GM18868 (cell line): ENCODE measurements at regions not wholly inside any gene's neighbourhood (a gene's known extent, or its start where the extent isn't known, plus 50 kb on each side); places are given as distances from the start of the nearest gene placed in this dataset.
"Not testable (repeated sequence)": the region's sequence is repeated elsewhere in the genome, so short reads cannot be mapped to it uniquely, and the experiment has no call there.

Experiments
- ATAC-seq: cut with Tn5 transposase; IDR thresholded peaks from one replicate; pipeline ENCODE4 v1.9.1; 2021; ENCODE audit warnings: mild to moderate bottlenecking, moderate library complexity; ENCODE audit not compliant: unreplicated experiment

DNA sequence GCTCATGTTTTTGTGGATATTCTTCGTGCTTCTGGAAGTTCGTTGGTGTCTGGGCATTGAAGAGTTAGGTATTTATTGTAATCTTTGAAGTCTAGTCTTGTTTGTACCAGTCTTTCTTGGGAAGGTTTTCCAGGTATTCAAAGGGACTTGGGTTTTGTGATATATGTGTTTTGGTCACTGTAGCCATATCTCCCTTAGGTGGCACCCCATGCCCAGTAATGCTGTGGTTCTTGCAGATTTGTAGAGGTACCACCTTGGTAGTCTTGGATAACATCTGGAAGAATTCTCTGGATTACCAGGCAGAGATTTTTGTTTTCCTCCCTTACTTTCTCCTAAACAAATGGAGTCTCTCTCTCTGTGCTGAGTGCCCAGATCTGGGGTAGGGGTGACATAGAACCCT, 184.1 kb downstream of the TEX13C start:
- no peak for ATAC-seq

DNA sequence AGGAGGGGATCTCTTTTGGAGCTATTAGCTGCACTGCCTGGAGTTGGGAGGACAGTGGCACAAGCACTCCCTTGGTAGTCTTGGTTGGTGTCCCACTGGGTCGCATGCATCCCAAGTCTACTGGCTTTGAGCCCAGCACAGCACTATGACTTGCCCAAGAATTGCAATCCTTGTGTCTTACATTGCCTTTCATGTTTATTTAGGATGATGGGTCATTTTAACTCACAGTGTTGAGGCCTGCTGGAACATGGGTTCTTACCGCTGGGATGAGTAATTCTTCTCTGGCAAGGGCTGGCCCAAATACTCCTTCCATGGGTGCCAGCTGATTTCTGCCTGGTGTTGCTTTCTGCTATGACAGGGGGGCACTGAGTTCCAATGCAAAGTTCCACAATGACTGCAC, 185.5 kb downstream of the TEX13C start:
- no peak for ATAC-seq

DNA sequence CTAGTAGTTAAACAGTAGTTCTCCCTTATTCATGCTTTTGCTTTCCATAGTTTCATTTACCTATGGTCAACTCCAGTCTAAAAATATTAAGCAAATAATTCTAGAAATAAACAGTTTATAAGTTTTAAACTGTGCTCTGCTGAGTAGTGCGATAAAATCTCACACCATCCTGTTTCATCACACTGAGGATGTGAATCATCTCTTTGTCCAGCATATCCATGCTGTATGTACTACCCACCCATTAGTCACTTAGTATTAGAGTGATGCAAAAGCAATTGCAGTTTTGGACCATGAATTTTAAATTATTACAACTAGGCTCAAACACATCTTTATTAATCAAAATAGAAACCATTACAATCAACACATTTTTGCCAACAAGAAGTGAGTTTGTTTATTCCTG, 187.4 kb downstream of the TEX13C start:
- ATAC-seq, result no peak

DNA sequence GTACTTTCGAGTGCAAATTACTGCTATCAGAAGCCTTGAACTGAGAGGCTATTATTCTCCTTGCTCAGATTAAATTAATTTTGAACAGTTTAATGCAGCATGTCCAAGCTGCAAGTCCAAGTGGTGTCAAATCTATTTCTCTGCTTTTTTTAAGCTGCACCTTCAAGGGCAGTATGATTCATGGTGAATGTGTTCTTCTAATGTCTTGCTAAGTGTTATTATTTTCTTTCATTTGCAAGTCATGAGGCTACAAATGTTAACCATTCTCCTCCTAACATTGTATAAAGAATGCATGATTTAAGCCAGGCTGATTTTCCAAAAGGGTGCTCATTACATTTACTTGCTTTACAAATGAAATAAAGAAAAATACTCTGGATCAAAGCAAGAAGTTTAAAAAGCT, 200.4 kb downstream of the TEX13C start:
- no peak for ATAC-seq

DNA sequence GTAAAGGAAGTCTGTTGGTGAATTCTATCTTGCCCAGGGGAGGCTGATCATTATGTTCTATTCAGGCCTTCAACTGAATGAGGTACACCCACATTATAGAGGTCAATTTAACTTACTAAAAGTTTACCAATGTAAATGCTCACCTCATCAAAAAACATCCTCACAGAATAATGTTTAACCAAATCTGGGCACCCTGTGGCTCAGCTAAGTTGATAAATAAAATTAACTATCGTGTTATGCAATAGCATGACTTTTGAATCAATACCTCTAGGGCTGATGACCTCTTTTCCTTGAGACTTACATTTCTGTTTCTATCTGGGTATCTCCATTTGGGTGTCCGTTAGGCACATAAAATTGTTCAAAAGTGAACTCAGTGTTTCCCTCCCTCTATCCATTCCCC, 203.1 kb downstream of the TEX13C start:
- no peak for ATAC-seq

DNA sequence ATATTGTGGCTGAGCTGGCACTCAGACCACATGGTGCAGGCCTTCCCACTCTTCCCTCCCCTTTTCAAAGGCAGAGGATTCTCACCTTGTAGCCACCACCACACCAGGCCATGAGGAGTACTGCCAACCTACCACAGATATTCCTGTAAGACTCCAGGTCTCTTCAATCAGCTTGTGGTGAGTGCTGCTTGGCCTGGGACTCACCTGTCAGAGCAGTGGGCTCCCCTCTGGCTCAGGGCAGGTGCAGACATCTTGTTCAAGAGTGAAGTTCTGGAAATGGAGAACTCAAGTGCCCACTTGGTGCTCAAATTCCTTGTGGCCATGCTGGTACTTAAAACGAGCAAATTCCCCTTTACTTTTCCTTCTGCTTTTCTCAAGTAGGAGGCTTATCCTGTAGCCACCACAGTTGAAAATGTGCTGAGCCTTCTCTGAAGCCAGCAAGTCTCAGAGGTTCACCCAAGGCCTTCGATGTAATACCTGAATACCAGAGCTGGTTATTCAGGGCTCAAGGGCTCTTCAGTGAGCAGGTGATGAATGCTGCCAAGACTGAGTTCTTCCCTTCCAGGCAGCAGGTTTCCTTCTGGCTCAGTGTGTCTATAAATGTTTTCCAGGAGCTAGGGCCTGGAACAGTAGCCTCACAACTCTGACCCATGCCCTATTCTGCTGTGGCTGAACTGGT, 212.9 kb downstream of the TEX13C start:
- no peak for ATAC-seq

DNA sequence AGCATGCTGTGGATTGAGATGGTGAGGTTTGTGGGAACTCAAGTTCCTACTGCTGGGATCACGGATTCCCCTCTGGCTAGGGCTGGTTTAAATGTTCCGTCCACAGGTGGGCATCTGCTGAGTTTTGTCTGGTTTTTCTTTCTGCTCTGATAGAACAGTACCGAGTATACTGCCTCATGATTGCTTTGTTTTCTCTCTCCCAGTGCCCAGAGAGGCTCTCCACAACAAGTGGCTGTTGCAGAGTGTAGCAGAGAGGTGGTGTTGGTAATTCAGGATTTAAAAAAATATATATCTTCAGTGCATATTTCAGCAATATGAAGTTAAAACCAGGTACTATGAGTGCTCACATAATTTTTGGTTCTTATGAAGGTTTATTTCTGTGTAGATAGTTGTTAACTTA, 213.7 kb downstream of the TEX13C start:
- no peak for ATAC-seq

DNA sequence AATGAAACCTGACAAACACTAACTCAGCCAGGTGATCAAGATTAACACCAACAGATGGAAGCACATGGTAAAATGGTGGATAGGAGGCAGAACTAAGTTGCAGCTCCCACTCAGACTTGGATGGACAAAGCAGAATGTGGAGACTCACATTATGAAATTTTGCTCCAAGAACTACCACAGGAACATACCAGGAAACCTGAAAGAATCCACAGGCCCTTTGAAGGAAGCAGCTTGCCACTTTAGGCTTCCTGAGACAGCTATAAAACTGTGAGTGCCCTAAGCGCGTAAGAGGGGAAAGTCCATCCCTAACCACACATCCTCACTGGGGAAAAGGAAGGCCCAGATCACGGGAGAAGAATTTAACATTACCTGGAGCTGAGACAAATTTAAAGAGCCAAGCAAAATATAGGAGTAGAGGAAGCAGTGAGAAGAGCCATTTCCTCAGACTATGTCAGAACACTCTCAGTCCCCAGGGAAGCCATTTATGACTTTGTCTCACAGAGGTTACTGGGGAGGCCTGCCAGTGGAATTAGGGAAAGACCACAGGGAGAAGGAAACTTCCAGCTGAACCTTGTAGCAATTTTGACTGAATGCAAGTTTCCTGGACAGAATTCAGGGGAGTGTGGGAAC, 224.5 kb downstream of the TEX13C start:
- no peak for ATAC-seq

DNA sequence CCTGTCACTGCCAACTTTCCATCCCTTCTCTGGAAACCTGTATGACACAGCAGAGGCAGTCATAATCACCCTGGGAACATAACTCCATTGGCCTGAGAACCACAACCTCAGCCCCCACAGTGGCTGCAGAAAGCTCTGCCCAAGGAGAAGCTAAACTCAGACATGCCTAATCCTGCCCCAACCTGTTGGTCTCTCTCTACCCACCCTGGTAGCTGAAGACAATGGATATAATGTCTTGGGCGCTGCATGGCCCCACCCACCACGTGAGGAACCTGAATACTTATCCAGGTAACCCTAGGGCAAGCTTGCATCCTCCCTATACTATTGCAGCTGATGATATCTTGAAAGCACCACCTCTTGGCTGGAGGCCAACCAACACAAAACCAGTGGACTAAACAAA, 225.2 kb downstream of the TEX13C start:
- ATAC-seq, result no peak

DNA sequence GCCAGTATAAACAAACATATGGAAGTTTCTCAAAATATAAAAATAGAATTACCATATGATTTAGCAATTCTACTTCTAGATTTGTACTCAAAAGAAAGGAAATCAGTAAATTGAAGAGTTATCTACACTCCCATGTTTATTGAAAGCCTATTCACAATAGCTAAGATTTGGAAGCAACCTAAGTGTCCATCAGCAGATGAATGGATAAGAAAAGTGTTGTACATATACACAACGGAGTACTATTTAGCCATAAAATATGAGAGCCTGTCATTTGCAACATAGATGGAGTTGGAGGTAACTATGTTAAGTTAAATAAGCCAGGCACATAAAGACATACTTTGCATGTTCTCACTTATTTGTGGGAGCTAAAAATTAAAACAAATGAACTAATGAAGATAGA, 257.8 kb downstream of the TEX13C start:
- no peak for ATAC-seq

DNA sequence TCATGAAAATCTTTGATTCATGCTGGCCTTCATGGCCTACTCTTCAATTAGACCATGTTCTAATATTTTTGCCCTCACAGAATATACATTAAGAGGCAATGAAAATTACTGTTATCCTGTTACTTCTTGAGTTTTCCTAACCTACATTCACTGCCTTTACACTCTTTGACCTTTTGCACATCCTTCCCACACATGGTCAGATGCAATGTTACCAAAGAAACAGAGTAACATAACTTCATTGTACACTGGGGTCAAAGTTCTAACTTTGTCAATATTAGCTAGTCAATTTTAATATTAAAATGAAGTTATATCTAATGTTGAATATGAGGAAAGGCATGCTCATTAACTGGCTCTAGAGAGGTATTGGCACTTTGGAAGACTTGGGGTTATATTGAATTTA, 284.8 kb downstream of the TEX13C start:
- ATAC-seq, result no peak

DNA sequence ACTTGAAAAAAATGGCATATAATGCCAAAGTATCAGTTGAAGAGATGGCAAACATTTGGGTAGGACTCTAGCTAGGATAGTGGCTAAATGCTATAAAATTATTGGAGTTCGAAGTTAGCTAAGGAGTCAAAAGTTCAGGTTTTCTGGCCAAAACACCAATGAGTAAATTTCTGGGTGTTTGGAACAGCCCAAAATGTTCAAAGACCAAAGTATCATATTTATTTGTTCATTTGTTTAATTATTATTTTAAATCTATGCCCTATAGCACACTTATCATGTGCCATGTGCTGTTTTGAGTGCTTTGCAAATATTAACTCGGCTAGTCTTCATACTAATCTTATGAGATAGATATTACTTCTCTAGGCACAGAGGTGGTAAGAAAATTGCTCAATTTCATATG, 285.5 kb downstream of the TEX13C start:
- ATAC-seq, result no peak

DNA sequence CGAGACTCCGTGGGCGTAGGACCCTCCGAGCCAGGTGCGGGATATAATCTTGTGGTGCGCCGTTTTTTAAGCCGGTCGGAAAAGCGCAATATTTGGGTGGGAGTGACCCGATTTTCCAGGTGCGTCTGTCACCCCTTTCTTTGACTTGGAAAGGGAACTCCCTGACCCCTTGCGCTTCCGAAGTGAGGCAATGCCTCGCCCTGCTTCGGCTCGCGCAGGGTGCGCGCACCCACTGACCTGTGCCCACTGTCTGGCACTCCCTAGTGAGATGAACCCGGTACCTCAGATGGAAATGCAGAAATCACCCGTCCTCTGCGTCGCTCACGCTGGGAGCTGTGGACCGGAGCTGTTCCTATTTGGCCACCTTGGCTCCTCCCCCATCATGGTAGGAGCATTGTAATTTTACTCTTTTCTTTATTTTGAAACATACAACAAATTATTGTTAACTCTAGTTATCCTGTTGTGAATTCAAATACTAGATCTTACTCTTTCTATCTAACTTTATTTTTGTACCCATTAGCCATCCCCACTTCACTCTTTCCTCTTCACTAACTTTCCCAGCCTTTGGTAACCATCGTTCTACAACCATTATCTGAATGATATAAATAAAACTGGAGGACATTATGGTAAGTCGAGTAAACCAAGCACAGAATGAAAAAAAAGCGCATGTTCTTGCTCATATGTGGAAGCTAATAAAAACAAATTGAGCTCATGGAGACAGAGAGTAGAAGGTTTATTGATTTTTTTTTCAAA, 295.1 kb downstream of the TEX13C start:
- ATAC-seq, result not testable (repeated sequence)

DNA sequence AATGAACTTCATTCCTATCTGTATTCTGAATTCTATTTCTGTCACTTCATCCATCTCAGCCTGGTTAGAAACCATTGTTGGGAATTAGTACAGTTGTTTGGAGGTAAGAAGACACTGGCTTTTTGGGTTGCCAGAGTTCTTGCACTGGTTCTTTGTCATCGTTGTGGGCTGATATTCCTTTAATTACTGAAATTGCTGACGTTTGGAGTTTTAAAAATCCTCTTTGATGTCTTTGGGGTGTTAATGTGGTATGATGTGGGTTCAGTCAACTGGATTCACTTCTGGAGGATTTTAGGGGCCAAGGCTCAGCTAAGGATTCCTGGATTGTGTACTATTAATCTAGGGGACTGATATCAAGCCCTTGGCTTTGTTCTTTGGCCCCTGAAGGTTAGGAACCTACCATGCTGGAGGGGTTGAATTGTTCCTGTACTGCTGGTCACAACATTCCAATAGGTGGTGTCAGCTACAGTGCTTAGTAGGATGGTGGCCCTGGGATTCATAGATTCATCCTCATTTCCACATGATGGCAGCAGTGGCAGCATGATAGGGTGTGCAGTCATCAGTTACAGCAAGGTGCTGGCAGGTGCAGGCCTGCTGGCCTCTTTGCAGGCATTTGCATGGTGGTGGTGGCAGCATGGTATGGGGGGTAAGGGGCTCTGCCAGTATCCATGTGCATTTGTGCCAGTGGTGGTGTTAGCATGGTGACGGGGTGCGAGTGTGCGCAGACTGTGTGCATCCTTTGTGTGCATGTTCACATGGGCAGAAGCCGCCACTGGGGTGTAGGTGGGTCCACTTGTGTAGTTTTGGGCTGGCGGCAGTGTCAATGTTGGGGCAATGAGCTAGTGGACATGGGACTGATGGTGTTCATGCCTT, 301.3 kb downstream of the TEX13C start:
- ATAC-seq, result no peak

DNA sequence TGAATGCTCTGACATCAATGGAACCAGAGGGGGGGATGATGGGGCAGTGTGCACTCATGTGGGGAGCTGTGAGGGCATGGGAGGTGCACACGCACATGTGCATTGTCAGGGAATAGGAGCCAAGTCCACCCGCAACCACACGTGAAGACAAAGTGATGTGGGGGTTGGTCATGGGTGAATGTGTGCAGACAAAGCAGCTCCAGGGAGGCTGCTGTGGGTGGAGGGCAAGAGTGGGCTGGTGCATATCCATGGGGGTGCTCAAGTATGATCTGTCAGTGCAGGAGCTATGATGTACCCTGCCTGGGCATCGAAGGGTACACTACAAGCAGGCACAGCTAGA, 301.9 kb downstream of the TEX13C start:
- no peak for ATAC-seq

DNA sequence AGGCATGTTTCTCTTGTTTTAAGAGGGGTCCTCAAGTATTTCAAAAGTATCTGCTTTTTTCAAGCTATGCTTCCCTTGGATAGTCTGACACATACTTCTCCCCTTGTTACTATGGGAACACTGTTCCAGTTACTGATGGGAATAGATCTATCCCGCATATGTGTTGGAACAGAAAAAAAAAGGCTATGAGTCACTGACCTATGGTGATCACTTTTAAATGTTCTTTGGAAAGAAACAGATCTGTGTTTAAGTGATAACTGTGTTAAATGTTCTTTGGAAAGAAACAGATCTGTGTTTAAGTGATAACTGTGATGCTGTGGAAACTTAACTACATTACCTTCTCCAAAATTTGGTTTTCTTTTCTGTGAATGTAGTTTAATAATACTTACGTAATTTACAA, 303.2 kb downstream of the TEX13C start:
- no peak for ATAC-seq

DNA sequence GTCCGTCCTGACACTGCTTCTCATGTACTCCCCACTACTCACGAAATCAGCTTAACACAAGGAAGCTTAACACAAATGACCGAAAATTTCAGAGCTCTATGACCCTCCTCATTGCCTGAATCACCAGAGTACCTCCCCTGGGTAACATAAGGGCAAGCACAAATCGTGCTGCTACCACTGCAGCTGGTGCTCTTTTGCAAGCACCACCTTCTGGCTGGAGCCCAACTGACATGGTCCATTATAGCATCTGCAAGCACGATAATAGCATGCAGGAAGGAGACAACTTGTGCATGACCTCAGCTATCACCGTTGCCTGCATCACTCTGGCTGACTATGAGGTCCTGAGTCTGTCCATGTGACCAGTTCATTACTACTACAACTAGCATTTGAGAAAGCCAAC, 308.0 kb downstream of the TEX13C start:
- no peak for ATAC-seq

DNA sequence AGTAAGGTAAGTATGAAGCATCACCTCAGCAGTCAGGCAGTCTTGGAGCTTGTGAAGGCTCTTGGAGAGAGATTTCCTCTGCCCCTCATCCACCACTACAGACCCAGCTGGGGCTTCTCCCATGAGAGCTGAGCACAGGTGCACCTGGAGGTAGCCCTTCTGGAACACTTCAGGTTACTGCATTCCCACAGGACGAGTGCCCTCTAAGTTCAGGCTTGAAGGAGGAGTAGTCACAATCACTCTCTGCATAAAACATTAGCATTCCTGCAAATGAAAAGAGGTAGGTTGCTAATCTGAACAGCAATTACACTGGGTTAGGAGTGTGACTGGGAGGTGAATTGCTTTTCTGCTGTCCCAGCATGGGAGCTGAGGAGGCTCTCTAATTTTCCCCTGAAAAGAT, 308.8 kb downstream of the TEX13C start:
- no peak for ATAC-seq

DNA sequence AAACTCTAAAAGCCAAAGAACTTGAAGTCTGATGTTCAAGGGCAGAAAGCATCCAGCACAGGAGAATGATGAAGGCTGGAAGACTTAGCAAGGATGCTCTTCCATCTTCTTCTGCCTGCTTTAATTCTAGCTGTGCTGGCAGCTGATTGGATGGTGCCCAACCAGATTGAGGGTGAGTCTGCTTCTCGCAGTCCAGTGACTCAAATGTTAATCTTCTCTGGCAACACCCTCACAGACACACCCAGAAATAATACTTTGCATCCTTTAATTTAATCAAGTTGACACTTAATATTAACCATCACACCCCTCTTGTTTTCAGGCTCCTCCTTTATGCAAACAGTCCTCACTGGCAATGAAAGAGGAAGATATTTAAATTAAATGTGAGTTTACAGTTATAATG, 321.7 kb downstream of the TEX13C start:
- ATAC-seq, result no peak

DNA sequence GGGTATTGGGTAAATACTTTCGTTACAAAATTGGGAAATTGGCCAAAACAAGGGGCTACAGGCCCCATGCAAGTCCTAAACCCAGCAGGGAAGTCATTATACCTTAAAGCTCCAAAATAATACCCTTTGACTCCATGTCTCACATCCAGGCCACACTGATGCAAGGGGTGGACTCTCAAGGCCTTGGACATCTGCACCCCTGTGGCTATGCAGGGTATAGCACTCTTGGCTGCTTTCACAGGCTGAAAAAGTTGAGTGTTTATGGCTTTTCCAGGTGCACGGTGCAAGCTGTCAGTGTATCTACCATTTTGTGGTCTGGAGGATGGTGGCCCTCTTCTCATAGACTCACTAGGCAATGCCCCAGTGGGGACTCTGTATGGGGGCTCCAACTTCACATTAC, 326.5 kb downstream of the TEX13C start:
- ATAC-seq, result peak; percentile 74

DNA sequence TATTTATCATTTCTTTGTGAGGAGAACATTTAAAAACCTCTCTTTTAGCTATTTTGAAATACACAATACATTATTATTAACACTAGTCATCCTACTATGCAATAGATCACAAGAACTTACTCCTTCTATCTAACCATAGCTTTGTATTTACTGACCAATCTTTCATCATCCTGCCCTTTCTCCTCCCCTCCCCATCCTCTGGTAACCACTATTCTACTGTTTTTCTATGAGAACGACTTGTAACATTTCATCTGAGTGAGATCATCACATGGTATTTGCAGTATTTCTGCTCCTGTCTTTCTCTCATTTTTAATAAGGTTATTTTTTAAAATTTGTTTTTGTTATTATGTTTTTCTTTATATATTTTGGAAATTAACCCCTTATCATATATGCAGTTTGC, 331.8 kb downstream of the TEX13C start:
- no peak for ATAC-seq
